ENCODE measurements at regions not wholly inside any gene's neighbourhood (a gene's known extent, or its start where the extent isn't known, plus 50 kb on each side); places are given as distances from the start of the nearest gene placed in this dataset.
"Not testable (repeated sequence)": the region's sequence is repeated elsewhere in the genome, so short reads cannot be mapped to it uniquely, and the experiment has no call there.

- not testable (repeated sequence) for DNase-seq (ENCODE audit: low read depth); H3K9ac ChIP-seq (ENCODE audit: low read length); H3K9me3 ChIP-seq (ENCODE audit: control insufficient read depth, low read length); H3K4me3 ChIP-seq (ENCODE audit: low read length); H3K4me1 ChIP-seq (ENCODE audit: control insufficient read depth, insufficient read depth, low read length); H3K27me3 ChIP-seq (replicated peaks; ENCODE audit: control insufficient read depth, insufficient read depth, low read length); H3K36me3 ChIP-seq (ENCODE audit: control insufficient read depth, insufficient read depth, low read length, severe bottlenecking)
Observed at GRCh38 chr17:16868616-16869015, 103.3 kb downstream of the TNFRSF13B start.

GRCh38 chr17:16867545-16867944, 104.4 kb downstream of the TNFRSF13B start:
- not testable (repeated sequence) for H3K4me1 ChIP-seq (ENCODE audit: control insufficient read depth, insufficient read depth, low read length); H3K9me3 ChIP-seq (ENCODE audit: control insufficient read depth, low read length); H3K27me3 ChIP-seq (replicated peaks; ENCODE audit: control insufficient read depth, insufficient read depth, low read length); H3K4me3 ChIP-seq (ENCODE audit: low read length); H3K9ac ChIP-seq (ENCODE audit: low read length); H3K36me3 ChIP-seq (ENCODE audit: control insufficient read depth, insufficient read depth, low read length, severe bottlenecking); DNase-seq (ENCODE audit: low read depth)

GRCh38 chr17:16866841-16867240, 105.1 kb downstream of the TNFRSF13B start:
- not testable (repeated sequence) for H3K27me3 ChIP-seq (replicated peaks; ENCODE audit: control insufficient read depth, insufficient read depth, low read length); H3K9ac ChIP-seq (ENCODE audit: low read length); H3K9me3 ChIP-seq (ENCODE audit: control insufficient read depth, low read length); DNase-seq (ENCODE audit: low read depth); H3K4me3 ChIP-seq (ENCODE audit: low read length); H3K36me3 ChIP-seq (ENCODE audit: control insufficient read depth, insufficient read depth, low read length, severe bottlenecking); H3K4me1 ChIP-seq (ENCODE audit: control insufficient read depth, insufficient read depth, low read length)

GRCh38 chr17:16866436-16866835, 105.5 kb downstream of the TNFRSF13B start:
- Histone ChIP-seq H3K9me3 (ENCODE audit: control insufficient read depth, low read length) (no peaks in the 10 kb centered on the region), H3K9ac (ENCODE audit: low read length) (no peak overlapping the region), H3K36me3 (ENCODE audit: control insufficient read depth, insufficient read depth, low read length, severe bottlenecking) (no peaks in the 10 kb centered on the region), H3K4me1 (ENCODE audit: control insufficient read depth, insufficient read depth, low read length) (peaks cover 8% of the 10 kb centered on the region), H3K4me3 (ENCODE audit: low read length) (no peak overlapping the region), H3K27me3 (replicated peaks; ENCODE audit: control insufficient read depth, insufficient read depth, low read length) (peaks cover 9% of the 10 kb centered on the region)
- no peak for DNase-seq (ENCODE audit: low read depth)

- DNase-seq (ENCODE audit: low read depth); H3K9ac ChIP-seq (ENCODE audit: low read length); H3K4me3 ChIP-seq (ENCODE audit: low read length); H3K36me3 ChIP-seq (ENCODE audit: control insufficient read depth, insufficient read depth, low read length, severe bottlenecking); H3K27me3 ChIP-seq (replicated peaks; ENCODE audit: control insufficient read depth, insufficient read depth, low read length); H3K9me3 ChIP-seq (ENCODE audit: control insufficient read depth, low read length); H3K4me1 ChIP-seq (ENCODE audit: control insufficient read depth, insufficient read depth, low read length): not testable (repeated sequence)
Observed at GRCh38 chr17:16865704-16866103, 106.2 kb downstream of the TNFRSF13B start.

- not testable (repeated sequence) for H3K4me3 ChIP-seq (ENCODE audit: low read length); H3K36me3 ChIP-seq (ENCODE audit: control insufficient read depth, insufficient read depth, low read length, severe bottlenecking); DNase-seq (ENCODE audit: low read depth); H3K9me3 ChIP-seq (ENCODE audit: control insufficient read depth, low read length); H3K4me1 ChIP-seq (ENCODE audit: control insufficient read depth, insufficient read depth, low read length); H3K9ac ChIP-seq (ENCODE audit: low read length); H3K27me3 ChIP-seq (replicated peaks; ENCODE audit: control insufficient read depth, insufficient read depth, low read length)
Observed at GRCh38 chr17:16865077-16865613, 106.8 kb downstream of the TNFRSF13B start.

- not testable (repeated sequence) for H3K4me1 ChIP-seq (ENCODE audit: control insufficient read depth, insufficient read depth, low read length); H3K27me3 ChIP-seq (replicated peaks; ENCODE audit: control insufficient read depth, insufficient read depth, low read length); H3K4me3 ChIP-seq (ENCODE audit: low read length); H3K9me3 ChIP-seq (ENCODE audit: control insufficient read depth, low read length); H3K9ac ChIP-seq (ENCODE audit: low read length); H3K36me3 ChIP-seq (ENCODE audit: control insufficient read depth, insufficient read depth, low read length, severe bottlenecking)
- DNase-seq (ENCODE audit: low read depth): peak; percentile 7
Observed at GRCh38 chr17:16864462-16865076, 107.3 kb downstream of the TNFRSF13B start.

GRCh38 chr17:16861152-16861551, 110.8 kb downstream of the TNFRSF13B start:
- not testable (repeated sequence) for H3K27me3 ChIP-seq (replicated peaks; ENCODE audit: control insufficient read depth, insufficient read depth, low read length); H3K9me3 ChIP-seq (ENCODE audit: control insufficient read depth, low read length); H3K4me1 ChIP-seq (ENCODE audit: control insufficient read depth, insufficient read depth, low read length); H3K36me3 ChIP-seq (ENCODE audit: control insufficient read depth, insufficient read depth, low read length, severe bottlenecking); H3K4me3 ChIP-seq (ENCODE audit: low read length); DNase-seq (ENCODE audit: low read depth); H3K9ac ChIP-seq (ENCODE audit: low read length)

- not testable (repeated sequence) for DNase-seq (ENCODE audit: low read depth); H3K9me3 ChIP-seq (ENCODE audit: control insufficient read depth, low read length); H3K4me1 ChIP-seq (ENCODE audit: control insufficient read depth, insufficient read depth, low read length); H3K27me3 ChIP-seq (replicated peaks; ENCODE audit: control insufficient read depth, insufficient read depth, low read length); H3K4me3 ChIP-seq (ENCODE audit: low read length); H3K9ac ChIP-seq (ENCODE audit: low read length); H3K36me3 ChIP-seq (ENCODE audit: control insufficient read depth, insufficient read depth, low read length, severe bottlenecking)
Observed at GRCh38 chr17:16860467-16860866, 111.5 kb downstream of the TNFRSF13B start.

GRCh38 chr17:16859515-16859914, 112.4 kb downstream of the TNFRSF13B start:
- H3K4me3 ChIP-seq (ENCODE audit: low read length); H3K27me3 ChIP-seq (replicated peaks; ENCODE audit: control insufficient read depth, insufficient read depth, low read length); H3K4me1 ChIP-seq (ENCODE audit: control insufficient read depth, insufficient read depth, low read length); H3K9ac ChIP-seq (ENCODE audit: low read length); H3K36me3 ChIP-seq (ENCODE audit: control insufficient read depth, insufficient read depth, low read length, severe bottlenecking); DNase-seq (ENCODE audit: low read depth); H3K9me3 ChIP-seq (ENCODE audit: control insufficient read depth, low read length): not testable (repeated sequence)

- H3K9me3 ChIP-seq (ENCODE audit: control insufficient read depth, low read length); H3K9ac ChIP-seq (ENCODE audit: low read length); H3K36me3 ChIP-seq (ENCODE audit: control insufficient read depth, insufficient read depth, low read length, severe bottlenecking); H3K4me1 ChIP-seq (ENCODE audit: control insufficient read depth, insufficient read depth, low read length); H3K27me3 ChIP-seq (replicated peaks; ENCODE audit: control insufficient read depth, insufficient read depth, low read length); DNase-seq (ENCODE audit: low read depth); H3K4me3 ChIP-seq (ENCODE audit: low read length): not testable (repeated sequence)
Observed at GRCh38 chr17:16857746-16858145, 114.2 kb downstream of the TNFRSF13B start.

- not testable (repeated sequence) for H3K4me1 ChIP-seq (ENCODE audit: control insufficient read depth, insufficient read depth, low read length); H3K36me3 ChIP-seq (ENCODE audit: control insufficient read depth, insufficient read depth, low read length, severe bottlenecking); H3K4me3 ChIP-seq (ENCODE audit: low read length); DNase-seq (ENCODE audit: low read depth); H3K9ac ChIP-seq (ENCODE audit: low read length); H3K9me3 ChIP-seq (ENCODE audit: control insufficient read depth, low read length); H3K27me3 ChIP-seq (replicated peaks; ENCODE audit: control insufficient read depth, insufficient read depth, low read length)
Observed at GRCh38 chr17:16856846-16857245, 115.1 kb downstream of the TNFRSF13B start.
